GM18508 (cell line): ENCODE measurements at regions not wholly inside any gene's neighbourhood (a gene's known extent, or its start where the extent isn't known, plus 50 kb on each side); places are given as distances from the start of the nearest gene placed in this dataset.

Experiments used
- ATAC-seq: cut with Tn5 transposase; IDR thresholded peaks from one replicate; pipeline ENCODE4 v1.9.1; 2021; ENCODE audit warnings: moderate number of reproducible peaks; ENCODE audit not compliant: insufficient read depth, unreplicated experiment

- no peak for ATAC-seq
Measured at GRCh38 chr17:77887464-77888241, 70.8 kb upstream of the TNRC6C start.

GRCh38 chr17:77888242-77889134 lies 70.0 kb upstream of the TNRC6C start:
- ATAC-seq, result no peak

GRCh38 chr17:77889135-77889505 lies 69.4 kb upstream of the TNRC6C start:
- ATAC-seq, result no peak

GRCh38 chr17:77889866-77890760 lies 68.4 kb upstream of the TNRC6C start:
- ATAC-seq, result no peak

GRCh38 chr17:77890771-77891170 lies 67.7 kb upstream of the TNRC6C start:
- ATAC-seq, result no peak

- ATAC-seq, result no peak
Measured at GRCh38 chr17:77891602-77892001, 66.9 kb upstream of the TNRC6C start.

GRCh38 chr17:77892031-77892430 lies 66.5 kb upstream of the TNRC6C start:
- no peak for ATAC-seq

- ATAC-seq, result no peak
Measured at GRCh38 chr17:77892469-77893143, 65.9 kb upstream of the TNRC6C start.

- no peak for ATAC-seq
Measured at GRCh38 chr17:77893144-77894044, 65.1 kb upstream of the TNRC6C start.

- no peak for ATAC-seq
Measured at GRCh38 chr17:77894126-77894956, 64.2 kb upstream of the TNRC6C start.

- ATAC-seq, result no peak
Measured at GRCh38 chr17:77897741-77898301, 60.7 kb upstream of the TNRC6C start.

- ATAC-seq, result no peak
Measured at GRCh38 chr17:77898521-77899434, 59.7 kb upstream of the TNRC6C start.

- no peak for ATAC-seq
Measured at GRCh38 chr17:77899498-77899897, 59.0 kb upstream of the TNRC6C start.

- ATAC-seq, result no peak
Measured at GRCh38 chr17:77901481-77901880, 57.0 kb upstream of the TNRC6C start.

GRCh38 chr17:77905266-77905665 lies 53.2 kb upstream of the TNRC6C start:
- ATAC-seq, result no peak

- ATAC-seq, result no peak
Measured at GRCh38 chr17:77905766-77906165, 52.7 kb upstream of the TNRC6C start.

GRCh38 chr17:77906377-77906871 lies 52.1 kb upstream of the TNRC6C start:
- ATAC-seq, result no peak
